ENCODE measurements at regions not wholly inside any gene's neighbourhood (a gene's known extent, or its start where the extent isn't known, plus 50 kb on each side); places are given as distances from the start of the nearest gene placed in this dataset.

GRCh38 chr2:146634230-146635097 lies 1210.4 kb upstream of the ACVR2A start:
- no peak overlapping the region for H3K4me3 Mint-ChIP-seq (ENCODE audit: unreplicated experiment)
- H3K9me3 Mint-ChIP-seq (ENCODE audit: low read depth): no peaks in the 10 kb centered on the region
- no peak for TF ChIP-seq CTCF (IDR thresholded peaks at IDR 0.05)
- peaks cover 13% of the 10 kb centered on the region for H3K4me1 Mint-ChIP-seq (ENCODE audit: low read depth)
- DNase-seq (ENCODE audit: low spot score): no peak
- no peaks in the 10 kb centered on the region for H3K36me3 Mint-ChIP-seq (ENCODE audit: low read depth)
- peak overlapping the region; percentile 81 for H3K27ac Mint-ChIP-seq (ENCODE audit: unreplicated experiment)
- no peaks in the 10 kb centered on the region for H3K27me3 Mint-ChIP-seq (ENCODE audit: low read depth)

- Mint-ChIP-seq H3K27ac (ENCODE audit: unreplicated experiment) (no peak overlapping the region), H3K36me3 (ENCODE audit: low read depth) (no peaks in the 10 kb centered on the region), H3K4me1 (ENCODE audit: low read depth) (peaks cover 13% of the 10 kb centered on the region), H3K27me3 (ENCODE audit: low read depth) (no peaks in the 10 kb centered on the region), H3K4me3 (ENCODE audit: unreplicated experiment) (no peak overlapping the region), H3K9me3 (ENCODE audit: low read depth) (no peaks in the 10 kb centered on the region)
- no peak for TF ChIP-seq CTCF (IDR thresholded peaks at IDR 0.05)
- DNase-seq (ENCODE audit: low spot score): no peak
These were observed 1211.7 kb upstream of the ACVR2A start for GRCh38 chr2:146633159-146633558.

- DNase-seq (ENCODE audit: low spot score): no peak
- no peak overlapping the region for H3K4me3 Mint-ChIP-seq (ENCODE audit: unreplicated experiment)
- no peaks in the 10 kb centered on the region for H3K27me3 Mint-ChIP-seq (ENCODE audit: low read depth)
- H3K4me1 Mint-ChIP-seq (ENCODE audit: low read depth): peaks cover 13% of the 10 kb centered on the region
- TF ChIP-seq CTCF (IDR thresholded peaks at IDR 0.05): no peak
- no peaks in the 10 kb centered on the region for H3K9me3 Mint-ChIP-seq (ENCODE audit: low read depth)
- H3K36me3 Mint-ChIP-seq (ENCODE audit: low read depth): no peaks in the 10 kb centered on the region
- no peak overlapping the region for H3K27ac Mint-ChIP-seq (ENCODE audit: unreplicated experiment)
These were observed 1212.1 kb upstream of the ACVR2A start for GRCh38 chr2:146632707-146633106.

GRCh38 chr2:146624430-146625160 lies 1220.2 kb upstream of the ACVR2A start:
- no peak for TF ChIP-seq CTCF (IDR thresholded peaks at IDR 0.05)
- no peaks in the 10 kb centered on the region for H3K36me3 Mint-ChIP-seq (ENCODE audit: low read depth)
- H3K27me3 Mint-ChIP-seq (ENCODE audit: low read depth): no peaks in the 10 kb centered on the region
- H3K27ac Mint-ChIP-seq (ENCODE audit: unreplicated experiment): peak overlapping the region; percentile 60
- no peak for DNase-seq (ENCODE audit: low spot score)
- H3K4me3 Mint-ChIP-seq (ENCODE audit: unreplicated experiment): no peak overlapping the region
- H3K4me1 Mint-ChIP-seq (ENCODE audit: low read depth): peaks cover 14% of the 10 kb centered on the region
- H3K9me3 Mint-ChIP-seq (ENCODE audit: low read depth): peaks cover 3% of the 10 kb centered on the region

- no peak for TF ChIP-seq CTCF (IDR thresholded peaks at IDR 0.05)
- no peaks in the 10 kb centered on the region for H3K27me3 Mint-ChIP-seq (ENCODE audit: low read depth)
- H3K4me1 Mint-ChIP-seq (ENCODE audit: low read depth): peaks cover 14% of the 10 kb centered on the region
- H3K27ac Mint-ChIP-seq (ENCODE audit: unreplicated experiment): no peak overlapping the region
- no peak for DNase-seq (ENCODE audit: low spot score)
- peaks cover 8% of the 10 kb centered on the region for H3K9me3 Mint-ChIP-seq (ENCODE audit: low read depth)
- no peak overlapping the region for H3K4me3 Mint-ChIP-seq (ENCODE audit: unreplicated experiment)
- no peaks in the 10 kb centered on the region for H3K36me3 Mint-ChIP-seq (ENCODE audit: low read depth)
These were observed 1221.1 kb upstream of the ACVR2A start for GRCh38 chr2:146623771-146624170.
